Fibroblast of lung (primary cell): ENCODE measurements at regions not wholly inside any gene's neighbourhood (a gene's known extent, or its start where the extent isn't known, plus 50 kb on each side); places are given as distances from the start of the nearest gene placed in this dataset.
A peak's percentile ranks its signal among the peaks of the same experiment; 100 is the strongest.

Experiments
- DNase-seq, 2 donors: peaks; one replicate each; pipeline versions ENCODE4 v3.0.0 to v3.0.0-alpha.2; 2010; ENCODE audit warnings: low read depth in 2 of 2
- H2AFZ ChIP-seq: 2 replicates; pipeline ENCODE4 v1.5.1; 2012; ENCODE audit warnings: low read length, control low read depth, inconsistent platforms
- H3K27ac ChIP-seq: 2 replicates; pipeline ENCODE4 v1.5.1; 2011; ENCODE audit warnings: low read length, control low read depth; ENCODE audit not compliant: insufficient read depth
- H3K27me3 ChIP-seq: 2 replicates; pipeline ENCODE4 v1.5.1; 2011; ENCODE audit warnings: mild to moderate bottlenecking, low read length; ENCODE audit not compliant: control insufficient read depth, insufficient read depth
- H3K36me3 ChIP-seq: 2 replicates; pipeline ENCODE4 v1.5.1; 2011; ENCODE audit warnings: low read length; ENCODE audit not compliant: control insufficient read depth, insufficient read depth
- H3K4me1 ChIP-seq: 2 replicates; pipeline ENCODE4 v1.5.1; 2011; ENCODE audit warnings: low read length; ENCODE audit not compliant: control insufficient read depth, insufficient read depth; ENCODE audit errors: extremely low read depth
- H3K4me2 ChIP-seq: 2 replicates; pipeline ENCODE4 v1.5.1; 2011; ENCODE audit warnings: low read length, control low read depth; ENCODE audit not compliant: insufficient read depth; ENCODE audit errors: extremely low read depth
- H3K4me3 ChIP-seq, 4 experiments: fragments of 200-600 bp in 1 of 4; sonication (generic) in 1 of 4; replicated peaks in 1 of 4; 2 replicates each; pipeline ENCODE4 v1.5.1; 2011 to 2016; ENCODE audit warnings: low read length in 4 of 4, low read depth in 3 of 4, mild to moderate bottlenecking in 3 of 4, control low read depth in 2 of 4, inconsistent platforms in 1 of 4, mixed read lengths in 1 of 4; ENCODE audit not compliant: insufficient read depth in 1 of 4; ENCODE audit errors: control extremely low read depth in 1 of 4
- H3K79me2 ChIP-seq: 2 replicates; pipeline ENCODE4 v1.5.1; 2012; ENCODE audit warnings: mild to moderate bottlenecking, low read length, inconsistent platforms; ENCODE audit not compliant: control insufficient read depth, insufficient read depth
- H3K9ac ChIP-seq: 2 replicates; pipeline ENCODE4 v1.5.1; 2011; ENCODE audit warnings: mild to moderate bottlenecking, low read length, control low read depth; ENCODE audit not compliant: insufficient read depth
- H3K9me3 ChIP-seq: 2 replicates; pipeline ENCODE4 v1.5.1; 2012; ENCODE audit warnings: low read depth, low read length; ENCODE audit not compliant: control insufficient read depth, insufficient read depth
- H4K20me1 ChIP-seq: 2 replicates; pipeline ENCODE4 v1.5.1; 2011; ENCODE audit warnings: low read length; ENCODE audit not compliant: control insufficient read depth, insufficient read depth; ENCODE audit errors: extremely low read depth
- CTCF ChIP-seq, 2 donors: IDR thresholded peaks in 1 of 2; conservative IDR thresholded peaks in 1 of 2; 1 replicate in 1 of 2; 2 replicates in 1 of 2; pipeline ENCODE4 v1.5.1; 2011 to 2012; ENCODE audit warnings: low read length in 2 of 2, control low read depth in 1 of 2, inconsistent platforms in 1 of 2, low read depth in 1 of 2, mild to moderate bottlenecking in 1 of 2
- EZH2 ChIP-seq: IDR thresholded peaks from 2 replicates; pipeline ENCODE4 v1.5.1; 2012; ENCODE audit warnings: low read length, control low read depth, mild to moderate bottlenecking; ENCODE audit errors: missing control alignments

DNA sequence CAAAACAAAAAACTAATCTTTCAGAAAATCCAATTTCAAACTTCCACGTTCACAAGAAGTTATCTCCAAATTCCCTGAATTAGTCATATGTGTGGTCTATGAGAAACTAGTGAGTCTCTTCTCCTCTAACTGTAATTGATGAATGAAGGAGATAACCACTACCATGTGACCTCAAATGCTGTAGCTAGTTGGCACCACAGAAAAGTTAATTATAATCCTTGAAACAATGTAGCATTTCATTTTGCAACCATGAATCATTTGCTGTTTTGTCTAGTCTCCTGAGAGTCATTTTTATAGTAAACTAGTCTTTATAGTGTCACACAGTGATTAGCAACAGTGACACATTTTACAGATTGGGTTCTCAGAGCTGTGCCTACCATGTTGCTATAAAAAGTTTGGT lies 287.5 kb downstream of the LRRIQ3 start:
- H3K4me3 ChIP-seq, result no peak overlapping the region
- peak in 1 of 2 donors; percentile 47 for DNase-seq
- no peaks in the 10 kb centered on the region for H3K36me3 ChIP-seq
- no peak overlapping the region for H3K4me2 ChIP-seq
- no peaks in the 10 kb centered on the region for H3K27me3 ChIP-seq
- no peaks in the 10 kb centered on the region for H3K4me1 ChIP-seq
- H4K20me1 ChIP-seq, result no peaks in the 10 kb centered on the region
- TF ChIP-seq CTCF (conservative IDR thresholded peaks at IDR 0.05 in 1 of 2, IDR thresholded peaks at IDR 0.05 in 1 of 2; ENCODE audit: low read depth in 1 of 2, low read length in 2 of 2) (no peak), EZH2 (no peak)
- H3K27ac ChIP-seq, result no peak overlapping the region
- no peaks in the 10 kb centered on the region for H3K9me3 ChIP-seq
- no peak overlapping the region for H3K9ac ChIP-seq
- H3K79me2 ChIP-seq, result no peaks in the 10 kb centered on the region
- H2AFZ ChIP-seq, result no peak overlapping the region

GRCh38 chr1:73910062-73910461 lies 287.9 kb downstream of the LRRIQ3 start:
- no peaks in the 10 kb centered on the region for H3K9me3 ChIP-seq
- H3K4me2 ChIP-seq, result no peak overlapping the region
- H2AFZ ChIP-seq, result no peak overlapping the region
- TF ChIP-seq CTCF (conservative IDR thresholded peaks at IDR 0.05 in 1 of 2, IDR thresholded peaks at IDR 0.05 in 1 of 2; ENCODE audit: low read depth in 1 of 2, low read length in 2 of 2), result no peak
- TF ChIP-seq EZH2, result no peak
- no peaks in the 10 kb centered on the region for H3K79me2 ChIP-seq
- no peak overlapping the region for H3K4me3 ChIP-seq
- H4K20me1 ChIP-seq, result no peaks in the 10 kb centered on the region
- no peaks in the 10 kb centered on the region for H3K36me3 ChIP-seq
- H3K27ac ChIP-seq, result no peak overlapping the region
- no peaks in the 10 kb centered on the region for H3K27me3 ChIP-seq
- H3K4me1 ChIP-seq, result no peaks in the 10 kb centered on the region
- DNase-seq, result no peak
- no peak overlapping the region for H3K9ac ChIP-seq

DNA sequence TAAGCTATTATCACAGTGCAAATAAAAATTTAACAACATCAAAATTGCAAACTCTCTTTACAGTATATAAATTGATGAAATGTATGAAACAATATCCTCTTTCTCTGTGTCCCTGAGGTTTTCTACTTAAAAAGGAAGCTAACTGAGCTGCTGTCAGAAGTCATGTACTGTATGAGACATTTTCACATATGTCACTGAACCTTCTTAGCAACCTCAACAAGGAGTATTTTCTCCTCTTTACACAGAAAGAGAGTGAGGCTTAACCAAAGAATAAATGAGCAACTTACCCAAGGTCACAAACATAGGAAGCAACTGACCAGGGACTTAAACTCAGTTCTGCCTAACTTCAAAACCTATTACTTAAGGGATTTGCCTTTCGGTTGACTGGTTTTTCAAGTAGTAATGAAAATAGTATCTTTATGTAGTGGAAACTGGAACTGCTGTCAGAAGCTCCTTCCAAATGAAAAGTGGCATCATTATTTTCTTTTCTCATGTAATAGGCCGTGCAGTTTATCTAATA lies 288.9 kb downstream of the LRRIQ3 start:
- Histone ChIP-seq H3K27me3 (no peaks in the 10 kb centered on the region), H2AFZ (no peak overlapping the region), H3K9ac (no peak overlapping the region), H3K4me2 (no peak overlapping the region), H4K20me1 (no peaks in the 10 kb centered on the region), H3K4me1 (no peaks in the 10 kb centered on the region), H3K27ac (no peak overlapping the region), H3K4me3 (no peak overlapping the region), H3K79me2 (no peaks in the 10 kb centered on the region), H3K9me3 (no peaks in the 10 kb centered on the region), H3K36me3 (no peaks in the 10 kb centered on the region)
- TF ChIP-seq CTCF (conservative IDR thresholded peaks at IDR 0.05 in 1 of 2, IDR thresholded peaks at IDR 0.05 in 1 of 2; ENCODE audit: low read depth in 1 of 2, low read length in 2 of 2), result no peak
- no peak for TF ChIP-seq EZH2
- no peak for DNase-seq
